RWPE1 (cell line): ENCODE measurements at regions not wholly inside any gene's neighbourhood (a gene's known extent, or its start where the extent isn't known, plus 50 kb on each side); places are given as distances from the start of the nearest gene placed in this dataset.

Experiments used
- CTCF ChIA-PET: fragments of 350-600 bp; sonication (Branson Sonifier 250); formaldehyde crosslinking; extraction: SDS; loops from one replicate; lab custom pipeline; 2021; lab: Yijun Ruan, JAX
- POLR2A ChIA-PET: fragments of 400-600 bp; formaldehyde crosslinking; extraction: SDS; loops from one replicate; lab custom pipeline; 2020; ENCODE audit warnings: antibody characterized with exemption; ENCODE audit not compliant: low non-redundant PET; lab: Yijun Ruan, JAX
- DNase-seq: peaks from one replicate; pipeline ENCODE4 v3.0.0; 2012; ENCODE audit warnings: low spot score
- H3K27ac ChIP-seq: fragments of 450-650 bp; 2 replicates; pipeline ENCODE4 v1.5.1; 2017
- CTCF ChIP-seq: fragments of 450-650 bp; conservative IDR thresholded peaks from 2 replicates; pipeline ENCODE4 v1.5.1; 2017; ENCODE audit warnings: low read depth, mild to moderate bottlenecking

- no peak for DNase-seq
- ChIA-PET CTCF (no interaction called here), POLR2A (no interaction called here)
- TF ChIP-seq CTCF, result no peak
- H3K27ac ChIP-seq, result no peak overlapping the region
Measured at GRCh38 chr12:28065889-28066630, 93.5 kb upstream of the PTHLH start.

GRCh38 chr12:28066879-28067278, 94.3 kb upstream of the PTHLH start:
- TF ChIP-seq CTCF, result no peak
- CTCF ChIA-PET, result no interaction called here
- POLR2A ChIA-PET, result no interaction called here
- DNase-seq, result no peak
- H3K27ac ChIP-seq, result no peak overlapping the region

- H3K27ac ChIP-seq, result no peak overlapping the region
- CTCF ChIA-PET, result interaction anchor here (0.6 to 0.7 kb wide), 2 partner anchors 135 to 938 kb away, joined by 3 read pairs; no protein-coding TSS in a partner anchor
- DNase-seq, result no peak
- POLR2A ChIA-PET, result no interaction called here
- TF ChIP-seq CTCF, result no peak
Measured at GRCh38 chr12:28068467-28068866, 95.9 kb upstream of the PTHLH start.

GRCh38 chr12:28079539-28079938, 107.0 kb upstream of the PTHLH start:
- no peak for TF ChIP-seq CTCF
- no peak overlapping the region for H3K27ac ChIP-seq
- ChIA-PET POLR2A (no interaction called here), CTCF (no interaction called here)
- DNase-seq, result no peak

- no peak for DNase-seq
- TF ChIP-seq CTCF, result no peak
- POLR2A ChIA-PET, result no interaction called here
- CTCF ChIA-PET, result no interaction called here
- no peak overlapping the region for H3K27ac ChIP-seq
Measured at GRCh38 chr12:28082096-28082495, 108.2 kb upstream of the CCDC91 start.

- no peak overlapping the region for H3K27ac ChIP-seq
- TF ChIP-seq CTCF, result no peak
- CTCF ChIA-PET, result no interaction called here
- POLR2A ChIA-PET, result no interaction called here
- DNase-seq, result no peak
Measured at GRCh38 chr12:28083840-28084678, 106.2 kb upstream of the CCDC91 start.
